ENCODE measurements at regions not wholly inside any gene's neighbourhood (a gene's known extent, or its start where the extent isn't known, plus 50 kb on each side); places are given as distances from the start of the nearest gene placed in this dataset.

- no peak for DNase-seq
These were observed 410.0 kb upstream of the MKI67 start for GRCh38 chr10:128536259-128536658.

GRCh38 chr10:128537834-128538330 is 411.7 kb upstream of the MKI67 start:
- DNase-seq, result no peak

- DNase-seq, result no peak
These were observed 412.4 kb upstream of the MKI67 start for GRCh38 chr10:128538671-128539070.

- peak; percentile 70 for DNase-seq
These were observed 413.4 kb upstream of the MKI67 start for GRCh38 chr10:128539510-128540127.

- DNase-seq, result peak; percentile 89
These were observed 414.0 kb upstream of the MKI67 start for GRCh38 chr10:128540128-128540762.

- peak; percentile 85 for DNase-seq
These were observed 414.8 kb upstream of the MKI67 start for GRCh38 chr10:128540781-128541761.

GRCh38 chr10:128541926-128542475 is 415.8 kb upstream of the MKI67 start:
- no peak for DNase-seq

- DNase-seq, result no peak
These were observed 416.4 kb upstream of the MKI67 start for GRCh38 chr10:128542659-128543058.

- no peak for DNase-seq
These were observed 416.9 kb upstream of the MKI67 start for GRCh38 chr10:128543151-128543550.

- DNase-seq, result no peak
These were observed 419.0 kb upstream of the MKI67 start for GRCh38 chr10:128545216-128545615.

- no peak for DNase-seq
These were observed 420.5 kb upstream of the MKI67 start for GRCh38 chr10:128546651-128547165.

GRCh38 chr10:128549101-128549608 is 422.9 kb upstream of the MKI67 start:
- DNase-seq, result no peak

- DNase-seq, result no peak
These were observed 423.8 kb upstream of the MKI67 start for GRCh38 chr10:128550045-128550444.

- no peak for DNase-seq
These were observed 425.3 kb upstream of the MKI67 start for GRCh38 chr10:128551475-128551874.

- no peak for DNase-seq
These were observed 427.5 kb upstream of the MKI67 start for GRCh38 chr10:128553755-128554154.

GRCh38 chr10:128556182-128557110 is 430.2 kb upstream of the MKI67 start:
- DNase-seq, result no peak

GRCh38 chr10:128557149-128557710 is 431.0 kb upstream of the MKI67 start:
- no peak for DNase-seq

GRCh38 chr10:128560406-128560805 is 434.2 kb upstream of the MKI67 start:
- DNase-seq, result no peak

GRCh38 chr10:128560993-128561392 is 434.8 kb upstream of the MKI67 start:
- no peak for DNase-seq

- DNase-seq, result no peak
These were observed 437.2 kb upstream of the MKI67 start for GRCh38 chr10:128563387-128563786.

GRCh38 chr10:128563904-128564303 is 437.7 kb upstream of the MKI67 start:
- DNase-seq, result no peak

Measured in left hindlimb (tissue), 1 donor.